Nephron progenitor cell (in vitro differentiated cells): ENCODE measurements at regions not wholly inside any gene's neighbourhood (a gene's known extent, or its start where the extent isn't known, plus 50 kb on each side); places are given as distances from the start of the nearest gene placed in this dataset.

ENCODE experiments used
- DNase-seq: peaks from one replicate; pipeline ENCODE4 v3.0.0; 2021
- H3K27ac Mint-ChIP-seq: 2 replicates; pipeline ENCODE4 v1.8.0; 2021; ENCODE audit warnings: mild to moderate bottlenecking, moderate library complexity, mixed read lengths
- H3K27me3 Mint-ChIP-seq: 2 replicates; pipeline ENCODE4 v1.8.0; 2021; ENCODE audit warnings: mild to moderate bottlenecking, low read depth, mixed read lengths; ENCODE audit not compliant: poor library complexity
- H3K36me3 Mint-ChIP-seq: 2 replicates; pipeline ENCODE4 v1.8.0; 2021; ENCODE audit warnings: low read depth, mixed read lengths
- H3K4me1 Mint-ChIP-seq: 2 replicates; pipeline ENCODE4 v1.8.0; 2021; ENCODE audit warnings: mixed read lengths
- H3K4me3 Mint-ChIP-seq: 2 replicates; pipeline ENCODE4 v1.8.0; 2021; ENCODE audit warnings: mild to moderate bottlenecking, moderate library complexity, mixed read lengths
- H3K9me3 Mint-ChIP-seq: 2 replicates; pipeline ENCODE4 v1.8.0; 2021; ENCODE audit warnings: mild to moderate bottlenecking, moderate library complexity, mixed read lengths
- CTCF ChIP-seq: fragments of 200-600 bp; sonication (generic); IDR thresholded peaks from 2 replicates; pipeline ENCODE4 v1.5.0; 2021; ENCODE audit warnings: antibody characterized with exemption

DNA sequence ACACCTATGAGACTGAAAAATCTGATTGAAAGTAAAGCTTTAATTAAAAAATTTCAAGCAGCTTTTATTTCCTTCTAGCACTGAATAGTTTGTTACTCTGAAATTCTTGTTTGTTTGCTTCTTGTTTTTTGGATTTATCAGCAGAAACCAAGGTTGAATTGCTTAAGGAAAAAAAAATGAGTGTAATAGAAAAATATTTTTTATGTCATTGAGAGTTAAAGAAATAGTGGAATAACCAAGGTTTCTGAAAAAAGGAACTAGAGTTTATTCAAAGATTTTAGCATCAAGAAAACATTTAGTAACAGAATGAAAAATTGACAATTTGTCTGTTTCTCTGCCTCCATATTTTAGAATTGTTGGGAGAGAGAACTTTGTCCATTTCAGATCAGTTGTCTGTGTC lies 1852.2 kb downstream of the PCDH7 start:
- no peaks in the 10 kb centered on the region for H3K9me3 Mint-ChIP-seq
- no peak for TF ChIP-seq CTCF
- H3K36me3 Mint-ChIP-seq, result no peaks in the 10 kb centered on the region
- no peak overlapping the region for H3K27ac Mint-ChIP-seq
- no peak for DNase-seq
- H3K27me3 Mint-ChIP-seq, result no peaks in the 10 kb centered on the region
- H3K4me3 Mint-ChIP-seq, result no peak overlapping the region
- H3K4me1 Mint-ChIP-seq, result no peaks in the 10 kb centered on the region

DNA sequence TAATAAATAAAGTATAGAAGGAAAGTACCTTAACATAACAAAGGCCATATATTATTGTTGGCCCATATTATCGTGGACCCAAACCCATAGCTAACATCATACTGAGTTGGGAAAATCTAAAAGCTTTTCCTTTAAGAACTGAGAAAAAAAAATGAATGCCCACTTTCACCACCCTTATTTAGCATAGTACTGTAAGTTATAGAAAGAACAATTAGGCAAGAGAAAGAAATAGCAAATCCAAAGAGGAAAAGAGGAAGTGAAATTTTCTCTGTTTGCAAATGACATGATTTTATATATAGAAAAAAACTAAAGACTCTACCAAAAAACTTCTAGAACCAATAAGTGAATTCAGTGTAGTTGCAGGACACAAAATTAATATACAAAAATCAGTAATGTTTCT lies 1854.6 kb downstream of the PCDH7 start:
- Mint-ChIP-seq H3K9me3 (no peaks in the 10 kb centered on the region), H3K27ac (no peak overlapping the region), H3K4me1 (no peaks in the 10 kb centered on the region), H3K36me3 (no peaks in the 10 kb centered on the region), H3K4me3 (no peak overlapping the region), H3K27me3 (no peaks in the 10 kb centered on the region)
- TF ChIP-seq CTCF, result no peak
- DNase-seq, result no peak

GRCh38 chr4:32589097-32589496 lies 1868.9 kb downstream of the PCDH7 start:
- TF ChIP-seq CTCF, result no peak
- Mint-ChIP-seq H3K4me3 (no peak overlapping the region), H3K4me1 (no peaks in the 10 kb centered on the region), H3K9me3 (no peaks in the 10 kb centered on the region), H3K36me3 (no peaks in the 10 kb centered on the region), H3K27me3 (peaks cover 5% of the 10 kb centered on the region), H3K27ac (no peak overlapping the region)
- no peak for DNase-seq

DNA sequence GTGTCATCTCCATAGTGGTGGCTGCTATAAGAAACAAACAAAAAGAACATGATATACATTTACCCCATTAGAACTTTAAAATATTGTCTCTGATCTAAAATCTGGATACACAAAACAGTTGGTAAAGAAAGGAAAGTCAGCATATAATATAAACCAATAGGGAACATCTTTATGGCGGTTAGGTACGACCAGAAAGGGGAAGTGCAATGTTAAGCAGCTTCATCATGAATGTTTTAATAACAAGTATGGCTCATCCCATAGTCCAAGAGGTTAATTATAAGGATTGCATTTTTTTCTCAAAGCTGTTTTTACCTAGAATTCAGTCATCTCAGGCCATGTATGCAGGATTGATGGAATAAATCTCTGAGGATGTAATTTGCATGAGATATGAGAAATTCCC lies 1869.7 kb downstream of the PCDH7 start:
- peaks cover 2% of the 10 kb centered on the region for H3K27me3 Mint-ChIP-seq
- no peak overlapping the region for H3K4me3 Mint-ChIP-seq
- no peak for DNase-seq
- no peaks in the 10 kb centered on the region for H3K4me1 Mint-ChIP-seq
- H3K36me3 Mint-ChIP-seq, result no peaks in the 10 kb centered on the region
- TF ChIP-seq CTCF, result no peak
- H3K27ac Mint-ChIP-seq, result no peak overlapping the region
- H3K9me3 Mint-ChIP-seq, result no peaks in the 10 kb centered on the region

DNA sequence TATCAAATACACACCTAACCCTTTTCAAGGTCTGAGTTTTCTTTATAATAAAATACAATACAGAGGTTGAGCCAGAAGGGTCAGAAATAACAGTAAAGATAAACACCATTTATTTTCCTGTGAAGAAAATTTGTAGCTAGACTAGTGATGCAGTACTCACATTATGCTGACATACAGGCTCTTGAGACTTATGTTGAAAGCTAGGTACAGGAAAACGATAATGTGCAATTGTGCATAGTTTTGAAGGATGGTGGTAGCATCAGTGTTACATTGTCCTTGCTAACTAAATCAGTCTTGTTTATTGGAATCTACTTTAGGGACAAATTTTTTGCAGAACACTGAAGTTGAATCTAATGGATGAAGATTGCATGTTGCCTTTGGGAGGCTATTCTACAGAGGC lies 1877.2 kb downstream of the PCDH7 start:
- H3K9me3 Mint-ChIP-seq, result no peaks in the 10 kb centered on the region
- no peaks in the 10 kb centered on the region for H3K27me3 Mint-ChIP-seq
- no peaks in the 10 kb centered on the region for H3K4me1 Mint-ChIP-seq
- no peak overlapping the region for H3K27ac Mint-ChIP-seq
- no peaks in the 10 kb centered on the region for H3K36me3 Mint-ChIP-seq
- DNase-seq, result no peak
- no peak for TF ChIP-seq CTCF
- H3K4me3 Mint-ChIP-seq, result no peak overlapping the region

DNA sequence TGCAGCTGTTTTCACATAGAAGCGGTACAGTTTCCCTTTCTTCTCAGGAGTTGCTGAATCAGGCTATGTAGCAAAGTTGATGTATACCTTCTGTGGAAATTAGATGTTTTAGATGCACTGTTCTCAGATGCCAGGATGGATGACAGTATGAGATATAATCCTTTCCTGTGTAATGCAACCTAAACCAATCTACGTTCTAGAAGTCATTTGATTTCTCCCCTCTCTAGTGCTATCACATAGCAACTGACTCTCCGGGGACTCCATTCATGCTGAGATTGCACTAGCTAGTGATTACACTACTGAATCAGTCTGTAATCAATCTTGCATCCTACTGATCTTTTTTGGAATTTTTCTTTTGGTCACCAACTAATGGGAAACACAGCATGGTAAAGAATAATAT lies 1881.7 kb downstream of the PCDH7 start:
- no peak for DNase-seq
- no peak for TF ChIP-seq CTCF
- Mint-ChIP-seq H3K36me3 (no peaks in the 10 kb centered on the region), H3K4me3 (no peak overlapping the region), H3K27me3 (no peaks in the 10 kb centered on the region), H3K9me3 (peaks cover 9% of the 10 kb centered on the region), H3K4me1 (no peaks in the 10 kb centered on the region), H3K27ac (no peak overlapping the region)
